CD4-positive, alpha-beta T cell (primary cell): ENCODE measurements at regions not wholly inside any gene's neighbourhood (a gene's known extent, or its start where the extent isn't known, plus 50 kb on each side); places are given as distances from the start of the nearest gene placed in this dataset.

Experiments
- ATAC-seq: fragments of 200-7000 bp; cut with Tn5 transposase; one replicate; pipeline ENCODE4 v1.10.0; 2022; ENCODE audit warnings: mild to moderate bottlenecking; ENCODE audit not compliant: poor library complexity
- CTCF ChIA-PET: fragments of 350-600 bp; sonication (Branson Sonifier 250); formaldehyde crosslinking; loops from one replicate; lab custom pipeline; 2021; ENCODE audit warnings: antibody characterized with exemption, inconsistent platforms; lab: Charles Lee
- POLR2A ChIA-PET: fragments of 350-600 bp; sonication (Branson Sonifier 250); formaldehyde crosslinking; loops from one replicate; lab custom pipeline; 2021; ENCODE audit warnings: antibody characterized with exemption, inconsistent platforms; lab: Charles Lee
- DNase-seq, 14 experiments: peaks; one replicate each; pipeline ENCODE4 v3.0.0-alpha.2; 2013 to 2020; ENCODE audit warnings: mixed read lengths in 2 of 14
- H3K27ac ChIP-seq, 2 donors: one replicate each; pipeline versions ENCODE4 v1.5.1 to v1.7.0; 2013; ENCODE audit warnings: low read length in 2 of 2, low read depth in 1 of 2, mild to moderate bottlenecking in 1 of 2
- H3K27me3 ChIP-seq, 2 experiments: 1 replicate in 1 of 2; 2 replicates in 1 of 2; pipeline versions ENCODE4 v1.6.1 to v1.7.0; 2013; ENCODE audit warnings: low read length in 2 of 2, control low read depth in 1 of 2, mild to moderate bottlenecking in 1 of 2, moderate library complexity in 1 of 2; ENCODE audit not compliant: insufficient read depth in 2 of 2, control insufficient read depth in 1 of 2
- H3K36me3 ChIP-seq: one replicate; pipeline ENCODE4 v1.6.1; 2013; ENCODE audit warnings: low read length, control low read depth; ENCODE audit not compliant: insufficient read depth
- H3K4me1 ChIP-seq: one replicate; pipeline ENCODE4 v1.6.1; 2013; ENCODE audit warnings: low read length, control low read depth; ENCODE audit not compliant: insufficient read depth
- H3K4me3 ChIP-seq: one replicate; pipeline ENCODE4 v1.5.1; 2013; ENCODE audit warnings: mild to moderate bottlenecking, low read length, moderate library complexity
- H3K9me3 ChIP-seq, 2 experiments: 1 replicate in 1 of 2; 2 replicates in 1 of 2; pipeline versions ENCODE4 v1.6.1 to v1.7.0; 2013; ENCODE audit warnings: low read length in 2 of 2, mild to moderate bottlenecking in 2 of 2, control low read depth in 1 of 2, moderate library complexity in 1 of 2; ENCODE audit not compliant: control insufficient read depth in 1 of 2, insufficient read depth in 1 of 2
- H3K27ac Mint-ChIP-seq: one replicate; pipeline ENCODE4 v1.8.0; 2020; ENCODE audit warnings: mixed read lengths
- H3K27me3 Mint-ChIP-seq: one replicate; pipeline ENCODE4 v1.8.0; 2021; ENCODE audit warnings: mixed read lengths
- H3K36me3 Mint-ChIP-seq: one replicate; pipeline ENCODE4 v1.8.0; 2021; ENCODE audit warnings: low read depth, mixed read lengths
- H3K4me1 Mint-ChIP-seq: one replicate; pipeline ENCODE4 v1.8.0; 2021; ENCODE audit warnings: low read depth, mixed read lengths
- H3K4me3 Mint-ChIP-seq: one replicate; pipeline ENCODE4 v1.8.0; 2020; ENCODE audit warnings: mild to moderate bottlenecking, mixed read lengths
- H3K9me3 Mint-ChIP-seq: one replicate; pipeline ENCODE4 v1.8.0; 2020; ENCODE audit warnings: mixed read lengths
- intact Hi-C, 2 experiments: fragments of 100-400 bp; cut with DNase I in 1 of 2; cut with micrococcal nuclease in 1 of 2; formaldehyde crosslinking; loops; one replicate each; pipeline versions ENCODE4 v1.15.1 to v1.9.0; 2023 to 2025; cut with DNase I, micrococcal nuclease
- TF ChIP-seq, protein P1 (sequence below): fragments of 200-600 bp; IDR thresholded peaks from one replicate; pipeline ENCODE4 v1.8.0; 2022; ENCODE audit warnings: antibody characterized with exemption, mild to moderate bottlenecking

DNA sequence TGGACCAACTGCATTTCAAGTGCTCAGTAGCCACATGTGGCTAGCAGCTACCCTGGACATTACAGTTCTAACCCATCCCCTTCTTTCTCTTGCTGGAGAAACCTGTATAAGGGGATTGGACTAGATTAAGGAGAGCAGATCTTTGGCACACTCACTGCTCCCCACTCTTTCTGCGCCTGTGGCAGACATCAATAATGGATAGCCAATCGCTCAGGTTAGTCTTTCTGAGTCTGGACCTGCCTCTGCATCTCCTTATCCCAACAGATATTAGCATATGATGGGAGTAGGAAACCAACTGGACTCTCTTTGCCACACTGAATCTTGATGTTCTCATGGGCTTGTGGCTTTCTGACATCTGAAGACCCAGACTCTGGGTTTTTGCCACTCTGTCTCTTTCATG lies 81.7 kb downstream of the IRX5 start:
- ATAC-seq (no peak), DNase-seq (no peak)
- Mint-ChIP-seq H3K27ac (no peak overlapping the region), H3K4me3 (no peak overlapping the region), H3K27me3 (peaks cover 13% of the 10 kb centered on the region), H3K4me1 (no peaks in the 10 kb centered on the region), H3K9me3 (no peaks in the 10 kb centered on the region), H3K36me3 (no peaks in the 10 kb centered on the region)
- CTCF ChIA-PET: no interaction called here
- Histone ChIP-seq H3K4me1 (no peaks in the 10 kb centered on the region), H3K27me3 (no peaks in the 10 kb centered on the region), H3K9me3 (peaks cover 0 to 13% of the 10 kb centered on the region in 2 experiments), H3K36me3 (no peaks in the 10 kb centered on the region), H3K27ac (no peak overlapping the region), H3K4me3 (no peak overlapping the region)
- intact Hi-C loops: no loop called here
- POLR2A ChIA-PET: no interaction called here
- TF ChIP-seq, protein P1, sequence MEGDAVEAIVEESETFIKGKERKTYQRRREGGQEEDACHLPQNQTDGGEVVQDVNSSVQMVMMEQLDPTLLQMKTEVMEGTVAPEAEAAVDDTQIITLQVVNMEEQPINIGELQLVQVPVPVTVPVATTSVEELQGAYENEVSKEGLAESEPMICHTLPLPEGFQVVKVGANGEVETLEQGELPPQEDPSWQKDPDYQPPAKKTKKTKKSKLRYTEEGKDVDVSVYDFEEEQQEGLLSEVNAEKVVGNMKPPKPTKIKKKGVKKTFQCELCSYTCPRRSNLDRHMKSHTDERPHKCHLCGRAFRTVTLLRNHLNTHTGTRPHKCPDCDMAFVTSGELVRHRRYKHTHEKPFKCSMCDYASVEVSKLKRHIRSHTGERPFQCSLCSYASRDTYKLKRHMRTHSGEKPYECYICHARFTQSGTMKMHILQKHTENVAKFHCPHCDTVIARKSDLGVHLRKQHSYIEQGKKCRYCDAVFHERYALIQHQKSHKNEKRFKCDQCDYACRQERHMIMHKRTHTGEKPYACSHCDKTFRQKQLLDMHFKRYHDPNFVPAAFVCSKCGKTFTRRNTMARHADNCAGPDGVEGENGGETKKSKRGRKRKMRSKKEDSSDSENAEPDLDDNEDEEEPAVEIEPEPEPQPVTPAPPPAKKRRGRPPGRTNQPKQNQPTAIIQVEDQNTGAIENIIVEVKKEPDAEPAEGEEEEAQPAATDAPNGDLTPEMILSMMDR: no peak

DNA sequence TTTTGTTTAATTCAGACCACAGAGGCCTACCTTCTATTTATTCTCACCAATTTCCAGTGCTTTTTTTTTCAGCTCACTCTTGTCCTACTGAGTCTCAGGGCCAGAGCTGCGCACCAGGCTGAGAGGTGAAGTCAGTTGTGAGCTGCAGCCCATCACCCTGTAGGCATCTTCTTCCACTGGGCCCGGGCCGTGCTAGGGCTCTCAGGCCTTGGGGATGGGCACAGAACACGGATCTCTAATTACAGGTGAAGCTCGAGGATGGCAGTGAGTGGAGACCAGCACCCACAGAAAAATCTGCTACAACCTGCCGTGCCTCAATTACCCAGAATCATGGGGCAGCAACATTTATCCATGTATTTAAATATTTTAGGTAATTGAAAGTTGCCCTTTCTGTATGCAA lies 82.1 kb downstream of the IRX5 start:
- Histone ChIP-seq H3K27me3 (no peaks in the 10 kb centered on the region), H3K27ac (no peak overlapping the region), H3K4me1 (no peaks in the 10 kb centered on the region), H3K9me3 (peaks cover 0 to 13% of the 10 kb centered on the region in 2 experiments), H3K4me3 (no peak overlapping the region), H3K36me3 (no peaks in the 10 kb centered on the region)
- H3K4me3 Mint-ChIP-seq: no peak overlapping the region
- ChIA-PET POLR2A (no interaction called here), CTCF (no interaction called here)
- intact Hi-C loops: no loop called here
- H3K9me3 Mint-ChIP-seq: no peaks in the 10 kb centered on the region
- ATAC-seq: no peak
- no peak overlapping the region for H3K27ac Mint-ChIP-seq
- H3K27me3 Mint-ChIP-seq: peaks cover 12% of the 10 kb centered on the region
- TF ChIP-seq, protein P1: no peak
- no peaks in the 10 kb centered on the region for H3K4me1 Mint-ChIP-seq
- no peak for DNase-seq
- H3K36me3 Mint-ChIP-seq: no peaks in the 10 kb centered on the region

DNA sequence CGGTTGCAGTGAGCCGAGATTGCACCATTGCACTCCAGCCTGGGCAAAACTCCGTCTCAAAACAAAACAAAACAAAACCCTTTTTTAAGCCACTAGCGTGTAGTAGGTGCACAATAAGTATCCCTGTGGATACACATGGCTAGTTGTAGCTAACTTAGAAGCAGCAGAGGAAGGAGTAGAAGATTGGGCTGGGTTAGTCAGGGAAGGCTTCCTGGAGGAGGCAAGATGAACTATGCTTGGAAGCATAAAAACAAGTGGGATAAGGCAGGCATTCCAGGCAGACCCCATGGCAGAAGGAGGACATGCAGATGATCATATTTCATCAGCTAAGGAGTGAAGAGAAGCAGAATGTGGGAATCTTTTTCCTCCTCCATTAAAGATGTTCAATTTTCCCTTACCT lies 83.4 kb downstream of the IRX5 start:
- Histone ChIP-seq H3K36me3 (no peaks in the 10 kb centered on the region), H3K27ac (no peak overlapping the region), H3K27me3 (peaks cover 0 to 2% of the 10 kb centered on the region in 2 experiments), H3K9me3 (peaks cover 0 to 11% of the 10 kb centered on the region in 2 experiments), H3K4me3 (no peak overlapping the region), H3K4me1 (no peaks in the 10 kb centered on the region)
- POLR2A ChIA-PET: no interaction called here
- CTCF ChIA-PET: no interaction called here
- no peak overlapping the region for H3K27ac Mint-ChIP-seq
- peaks cover 7% of the 10 kb centered on the region for H3K27me3 Mint-ChIP-seq
- H3K4me1 Mint-ChIP-seq: no peaks in the 10 kb centered on the region
- TF ChIP-seq, protein P1: no peak
- DNase-seq (no peak), ATAC-seq (no peak)
- H3K9me3 Mint-ChIP-seq: no peaks in the 10 kb centered on the region
- no peak overlapping the region for H3K4me3 Mint-ChIP-seq
- intact Hi-C loops: no loop called here
- no peaks in the 10 kb centered on the region for H3K36me3 Mint-ChIP-seq
